Kidney (tissue), 13 donors: ENCODE measurements at regions not wholly inside any gene's neighbourhood (a gene's known extent, or its start where the extent isn't known, plus 50 kb on each side); places are given as distances from the start of the nearest gene placed in this dataset.

ENCODE experiments used
- DNase-seq, 5 donors: peaks; one replicate each; pipeline ENCODE4 v3.0.0-alpha.2; 2013 to 2020
- FAIRE-seq: peaks from 2 replicates; lab custom pipeline; 2012; peaks lifted over from hg19 to GRCh38; lab: Jason Lieb, UNC
- H3K27ac ChIP-seq, 2 donors: one replicate each; pipeline ENCODE4 v1.7.0; 2013; ENCODE audit warnings: low read depth in 2 of 2, low read length in 2 of 2, inconsistent platforms in 1 of 2
- H3K27me3 ChIP-seq: one replicate; pipeline ENCODE4 v1.7.1; 2013; ENCODE audit warnings: low read length, inconsistent platforms; ENCODE audit not compliant: control insufficient read depth, insufficient read depth
- H3K36me3 ChIP-seq, 3 donors: one replicate each; pipeline versions ENCODE4 v1.7.0 to v1.7.1; 2013; ENCODE audit warnings: low read length in 3 of 3, control low read depth in 1 of 3, inconsistent platforms in 1 of 3; ENCODE audit not compliant: insufficient read depth in 3 of 3, control insufficient read depth in 2 of 3
- H3K4me1 ChIP-seq, 3 donors: one replicate each; pipeline versions ENCODE4 v1.7.0 to v1.7.1; 2013; ENCODE audit warnings: low read length in 3 of 3, inconsistent platforms in 1 of 3, low read depth in 1 of 3; ENCODE audit not compliant: control insufficient read depth in 2 of 3, insufficient read depth in 2 of 3
- H3K4me3 ChIP-seq, 3 donors: one replicate each; pipeline versions ENCODE4 v1.7.0 to v1.8.1; 2013; ENCODE audit warnings: low read length in 3 of 3, control low read depth in 1 of 3, inconsistent platforms in 1 of 3
- H3K9ac ChIP-seq, 3 donors: one replicate each; pipeline versions ENCODE4 v1.7.0 to v1.7.1; 2013; ENCODE audit warnings: low read length in 3 of 3, control low read depth in 1 of 3, inconsistent platforms in 1 of 3
- H3K9me3 ChIP-seq, 3 donors: one replicate each; pipeline versions ENCODE4 v1.7.0 to v1.7.1; 2013; ENCODE audit warnings: low read length in 3 of 3, control low read depth in 1 of 3, inconsistent platforms in 1 of 3; ENCODE audit not compliant: control insufficient read depth in 2 of 3, insufficient read depth in 1 of 3
- CTCF ChIP-seq: IDR thresholded peaks from 3 replicates; pipeline ENCODE4 v1.5.1; 2012; ENCODE audit warnings: mild to moderate bottlenecking, moderate library complexity, borderline replicate concordance; ENCODE audit not compliant: insufficient read depth; ENCODE audit errors: extremely low read depth
- intact Hi-C: fragments of 100-400 bp; cut with DNase I; formaldehyde crosslinking; loops from one replicate; pipeline ENCODE4 v1.11.1; 2022
- donor health status: control.
- donor health status: control.
- donor health status: control.
- donor health status: control.
- donor health status: control.
- donor health status: DM: yes; HTN: yes; CAD: no.
- donor health status: Normal renal cell carcinoma (clear cell type).

DNA sequence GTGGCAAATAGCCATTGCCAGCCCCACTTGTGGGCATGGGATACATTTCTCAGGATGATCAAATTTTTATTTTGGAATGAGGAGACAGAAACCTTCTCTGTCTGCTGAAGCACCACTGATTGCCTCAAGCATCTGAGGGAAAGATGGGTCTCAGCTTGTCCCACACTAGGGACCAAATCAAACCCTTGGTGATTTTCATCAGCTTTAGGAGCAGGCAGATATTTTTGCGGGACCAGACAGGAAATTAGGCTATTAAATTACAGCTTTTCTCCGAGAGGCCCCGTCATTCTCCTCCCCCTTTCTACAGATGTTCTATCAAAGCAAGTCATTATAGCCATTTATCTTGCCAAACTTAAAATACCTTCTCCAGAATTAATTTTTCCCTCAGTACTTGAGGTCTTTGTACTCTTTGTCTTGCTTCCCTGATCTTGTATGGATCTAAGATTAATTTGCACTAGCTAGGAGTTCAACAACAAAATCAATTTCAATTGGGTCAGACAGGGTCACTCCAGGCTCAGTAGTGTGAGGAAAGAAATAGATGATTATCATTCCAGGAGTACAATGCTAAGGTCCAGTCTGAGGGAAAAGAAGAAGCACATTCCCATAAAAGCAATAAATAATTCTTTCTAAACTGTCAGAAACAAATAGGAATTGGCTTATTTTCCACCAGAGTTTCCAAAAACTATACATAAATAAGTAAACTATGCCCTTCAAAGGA lies 818.1 kb upstream of the SOX11 start:
- Histone ChIP-seq H3K36me3 (no peaks in the 10 kb centered on the region), H3K4me3 (no peak overlapping the region), H3K27me3 (no peaks in the 10 kb centered on the region), H3K9me3 (no peaks in the 10 kb centered on the region), H3K27ac (no peak overlapping the region), H3K4me1 (peaks cover 0 to 2% (median 0%) of the 10 kb centered on the region in 3 donors), H3K9ac (no peak overlapping the region)
- FAIRE-seq (no peak), DNase-seq (peak in 2 of 5 donors; percentile 8 to 9)
- TF ChIP-seq CTCF, result no peak
- intact Hi-C loops, result no loop called here

DNA sequence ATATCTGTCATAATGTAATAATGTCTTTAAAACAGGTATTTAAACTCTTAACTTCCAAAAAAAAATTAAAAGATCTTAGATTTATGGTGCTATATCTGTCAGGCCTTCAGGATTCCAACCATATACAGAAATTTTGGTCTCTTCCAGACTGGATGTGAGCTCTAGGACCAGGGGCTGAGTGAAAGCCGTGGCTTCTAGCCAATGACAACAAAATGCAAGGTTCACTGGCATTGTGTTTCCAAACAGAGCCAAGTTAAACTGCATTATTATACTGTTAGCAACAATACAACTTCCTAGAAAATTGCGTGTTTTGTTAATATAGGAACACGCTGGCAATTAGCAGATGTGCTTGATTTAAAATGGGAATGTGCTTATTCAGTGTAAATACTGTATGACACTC lies 809.8 kb upstream of the SOX11 start:
- Histone ChIP-seq H3K9ac (no peak overlapping the region), H3K4me1 (no peaks in the 10 kb centered on the region), H3K27me3 (no peaks in the 10 kb centered on the region), H3K4me3 (no peak overlapping the region), H3K9me3 (no peaks in the 10 kb centered on the region), H3K36me3 (no peaks in the 10 kb centered on the region), H3K27ac (no peak overlapping the region)
- no peak for TF ChIP-seq CTCF
- intact Hi-C loops, result no loop called here
- FAIRE-seq (no peak), DNase-seq (peak in 2 of 5 donors; percentile 23 to 60)

- no peak for DNase-seq
- H3K4me3 ChIP-seq, result no peak overlapping the region
- no peaks in the 10 kb centered on the region for H3K27me3 ChIP-seq
- H3K36me3 ChIP-seq, result no peaks in the 10 kb centered on the region
- no peak overlapping the region for H3K27ac ChIP-seq
- FAIRE-seq, result no peak
- no peaks in the 10 kb centered on the region for H3K4me1 ChIP-seq
- TF ChIP-seq CTCF, result no peak
- H3K9ac ChIP-seq, result no peak overlapping the region
- intact Hi-C loops, result no loop called here
- no peaks in the 10 kb centered on the region for H3K9me3 ChIP-seq
These were observed 809.2 kb upstream of the SOX11 start for GRCh38 chr2:4882941-4883340.

- H3K36me3 ChIP-seq, result no peaks in the 10 kb centered on the region
- no peak overlapping the region for H3K27ac ChIP-seq
- H3K4me3 ChIP-seq, result no peak overlapping the region
- no peaks in the 10 kb centered on the region for H3K9me3 ChIP-seq
- FAIRE-seq (no peak), DNase-seq (no peak)
- no peak for TF ChIP-seq CTCF
- intact Hi-C loops, result no loop called here
- H3K9ac ChIP-seq, result no peak overlapping the region
- H3K27me3 ChIP-seq, result no peaks in the 10 kb centered on the region
- no peaks in the 10 kb centered on the region for H3K4me1 ChIP-seq
These were observed 808.8 kb upstream of the SOX11 start for GRCh38 chr2:4883375-4883774.
